ENCODE measurements at regions not wholly inside any gene's neighbourhood (a gene's known extent, or its start where the extent isn't known, plus 50 kb on each side); places are given as distances from the start of the nearest gene placed in this dataset.

DNA sequence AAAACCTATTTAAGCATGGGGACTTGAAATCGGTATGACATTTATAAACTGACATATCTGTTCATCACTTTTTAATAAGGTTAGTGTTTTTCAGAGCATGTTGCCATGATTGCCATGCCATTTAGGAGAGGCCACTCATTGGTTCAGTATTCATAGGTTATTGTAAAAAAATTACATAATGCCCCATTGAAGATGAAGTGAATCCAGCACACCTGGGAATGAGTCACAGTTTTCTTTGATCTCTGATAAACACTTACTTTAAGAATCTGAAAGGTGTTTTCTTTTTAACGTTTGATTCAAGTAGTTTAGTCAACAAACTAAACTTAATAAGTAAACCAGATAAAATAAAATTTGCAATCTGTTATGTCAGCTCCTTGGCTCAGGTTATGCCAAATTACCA lies 278.3 kb downstream of the ARL4A start:
- Histone ChIP-seq H3K4me1 (ENCODE audit: insufficient read depth, low read length) (no peaks in the 10 kb centered on the region), H3K9me3 (ENCODE audit: low read depth, low read length) (no peaks in the 10 kb centered on the region), H4K20me1 (ENCODE audit: insufficient read depth, low read length) (no peaks in the 10 kb centered on the region), H3K4me2 (ENCODE audit: insufficient read depth, low read length) (no peak overlapping the region), H2AFZ (ENCODE audit: low read length) (no peak overlapping the region), H3K27ac (ENCODE audit: low read depth, low read length) (no peak overlapping the region), H3K4me3 (ENCODE audit: insufficient read depth, low read length) (no peak overlapping the region), H3K27me3 (ENCODE audit: insufficient read depth, low read length) (no peaks in the 10 kb centered on the region), H3K79me2 (ENCODE audit: insufficient read depth, low read length) (no peaks in the 10 kb centered on the region), H3K36me3 (ENCODE audit: insufficient read depth, low read length) (no peaks in the 10 kb centered on the region)
- DNase-seq (ENCODE audit: insufficient read length, low spot score, missing footprints) = no peak
- TF ChIP-seq, protein P1, sequence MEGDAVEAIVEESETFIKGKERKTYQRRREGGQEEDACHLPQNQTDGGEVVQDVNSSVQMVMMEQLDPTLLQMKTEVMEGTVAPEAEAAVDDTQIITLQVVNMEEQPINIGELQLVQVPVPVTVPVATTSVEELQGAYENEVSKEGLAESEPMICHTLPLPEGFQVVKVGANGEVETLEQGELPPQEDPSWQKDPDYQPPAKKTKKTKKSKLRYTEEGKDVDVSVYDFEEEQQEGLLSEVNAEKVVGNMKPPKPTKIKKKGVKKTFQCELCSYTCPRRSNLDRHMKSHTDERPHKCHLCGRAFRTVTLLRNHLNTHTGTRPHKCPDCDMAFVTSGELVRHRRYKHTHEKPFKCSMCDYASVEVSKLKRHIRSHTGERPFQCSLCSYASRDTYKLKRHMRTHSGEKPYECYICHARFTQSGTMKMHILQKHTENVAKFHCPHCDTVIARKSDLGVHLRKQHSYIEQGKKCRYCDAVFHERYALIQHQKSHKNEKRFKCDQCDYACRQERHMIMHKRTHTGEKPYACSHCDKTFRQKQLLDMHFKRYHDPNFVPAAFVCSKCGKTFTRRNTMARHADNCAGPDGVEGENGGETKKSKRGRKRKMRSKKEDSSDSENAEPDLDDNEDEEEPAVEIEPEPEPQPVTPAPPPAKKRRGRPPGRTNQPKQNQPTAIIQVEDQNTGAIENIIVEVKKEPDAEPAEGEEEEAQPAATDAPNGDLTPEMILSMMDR (IDR thresholded peaks at IDR 0.05; ENCODE audit: extremely low read depth, low read depth, low read length) = no peak

DNA sequence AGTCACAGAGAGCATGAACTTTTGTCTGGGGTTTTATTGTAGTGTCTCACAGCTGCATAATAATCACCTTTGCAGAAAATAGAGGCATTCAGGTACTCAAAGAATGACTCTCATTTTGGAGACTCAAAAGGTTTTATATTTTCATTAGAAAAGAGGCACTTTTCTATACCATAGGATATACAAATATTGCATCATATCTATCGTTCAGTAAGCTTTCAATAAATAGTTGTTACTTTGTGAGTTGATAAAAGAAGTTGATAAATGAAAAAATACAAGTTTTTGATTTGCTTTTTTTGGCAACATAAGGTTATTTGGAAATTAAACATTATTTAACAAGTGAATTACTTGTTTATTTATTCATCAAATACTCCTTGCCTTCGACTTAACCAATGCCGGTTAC lies 279.9 kb downstream of the ARL4A start:
- H3K9me3 ChIP-seq (ENCODE audit: low read depth, low read length) = no peaks in the 10 kb centered on the region
- H3K27me3 ChIP-seq (ENCODE audit: insufficient read depth, low read length) = no peaks in the 10 kb centered on the region
- H3K27ac ChIP-seq (ENCODE audit: low read depth, low read length) = no peak overlapping the region
- no peak overlapping the region for H2AFZ ChIP-seq (ENCODE audit: low read length)
- no peaks in the 10 kb centered on the region for H3K36me3 ChIP-seq (ENCODE audit: insufficient read depth, low read length)
- no peak overlapping the region for H3K4me3 ChIP-seq (ENCODE audit: insufficient read depth, low read length)
- no peak for DNase-seq (ENCODE audit: insufficient read length, low spot score, missing footprints)
- no peaks in the 10 kb centered on the region for H4K20me1 ChIP-seq (ENCODE audit: insufficient read depth, low read length)
- H3K79me2 ChIP-seq (ENCODE audit: insufficient read depth, low read length) = no peaks in the 10 kb centered on the region
- no peak overlapping the region for H3K4me2 ChIP-seq (ENCODE audit: insufficient read depth, low read length)
- H3K4me1 ChIP-seq (ENCODE audit: insufficient read depth, low read length) = no peaks in the 10 kb centered on the region
- TF ChIP-seq, protein P1 (IDR thresholded peaks at IDR 0.05; ENCODE audit: extremely low read depth, low read depth, low read length) = no peak

DNA sequence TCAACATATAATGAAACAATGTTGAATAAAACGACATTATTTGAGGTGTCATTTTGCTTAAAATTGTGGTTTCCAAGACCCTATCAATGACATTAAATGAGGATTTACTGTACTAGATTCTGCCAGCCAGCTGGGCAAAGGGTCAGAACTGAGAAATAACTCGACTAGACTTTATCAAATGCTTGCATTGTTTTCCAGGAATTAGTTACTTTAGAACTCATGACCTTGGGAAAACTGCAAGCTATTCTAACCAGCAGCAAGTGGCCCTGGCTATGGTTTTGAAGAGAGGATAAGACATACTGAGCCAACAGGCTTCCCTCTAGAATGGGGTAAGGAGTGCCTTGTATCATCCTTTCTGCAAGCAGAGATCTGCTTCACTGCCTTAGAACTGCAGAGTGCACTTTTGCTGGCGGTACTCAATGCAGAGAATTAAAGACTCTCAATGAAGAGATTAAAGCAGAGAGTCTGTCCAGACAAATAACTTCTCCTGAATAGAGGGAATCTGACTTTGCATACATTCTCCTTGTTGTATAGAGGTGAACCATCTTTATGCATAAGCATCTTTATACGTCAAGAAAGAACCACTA lies 281.5 kb downstream of the ARL4A start:
- Histone ChIP-seq H3K36me3 (ENCODE audit: insufficient read depth, low read length) (no peaks in the 10 kb centered on the region), H3K9me3 (ENCODE audit: low read depth, low read length) (no peaks in the 10 kb centered on the region), H3K27ac (ENCODE audit: low read depth, low read length) (no peak overlapping the region), H3K4me1 (ENCODE audit: insufficient read depth, low read length) (no peaks in the 10 kb centered on the region), H4K20me1 (ENCODE audit: insufficient read depth, low read length) (no peaks in the 10 kb centered on the region), H3K79me2 (ENCODE audit: insufficient read depth, low read length) (no peaks in the 10 kb centered on the region), H3K27me3 (ENCODE audit: insufficient read depth, low read length) (no peaks in the 10 kb centered on the region), H2AFZ (ENCODE audit: low read length) (no peak overlapping the region), H3K4me2 (ENCODE audit: insufficient read depth, low read length) (no peak overlapping the region), H3K4me3 (ENCODE audit: insufficient read depth, low read length) (no peak overlapping the region)
- DNase-seq (ENCODE audit: insufficient read length, low spot score, missing footprints) = no peak
- TF ChIP-seq, protein P1 (IDR thresholded peaks at IDR 0.05; ENCODE audit: extremely low read depth, low read depth, low read length) = no peak

DNA sequence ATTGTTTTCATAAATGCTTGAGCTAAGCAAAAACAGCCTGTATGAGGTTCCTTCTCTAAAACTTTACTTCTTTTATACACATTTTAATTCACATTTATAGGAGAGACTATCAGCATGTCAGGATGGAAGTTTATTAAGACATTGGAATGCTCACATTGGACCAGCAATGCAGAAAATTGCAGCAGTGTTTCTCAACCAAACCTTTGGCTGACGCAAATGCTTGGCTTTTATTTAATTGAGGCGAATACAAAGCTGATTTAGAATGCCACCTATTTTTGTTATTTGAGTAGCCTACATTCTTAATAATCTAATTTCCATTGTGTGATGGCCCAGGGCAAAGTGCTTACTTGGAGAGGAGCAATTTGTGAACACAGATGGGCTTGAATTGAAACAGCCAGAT lies 283.2 kb downstream of the ARL4A start:
- no peak for DNase-seq (ENCODE audit: insufficient read length, low spot score, missing footprints)
- Histone ChIP-seq H2AFZ (ENCODE audit: low read length) (no peak overlapping the region), H4K20me1 (ENCODE audit: insufficient read depth, low read length) (no peaks in the 10 kb centered on the region), H3K27me3 (ENCODE audit: insufficient read depth, low read length) (no peaks in the 10 kb centered on the region), H3K79me2 (ENCODE audit: insufficient read depth, low read length) (no peaks in the 10 kb centered on the region), H3K4me1 (ENCODE audit: insufficient read depth, low read length) (no peaks in the 10 kb centered on the region), H3K27ac (ENCODE audit: low read depth, low read length) (no peak overlapping the region), H3K4me3 (ENCODE audit: insufficient read depth, low read length) (no peak overlapping the region), H3K36me3 (ENCODE audit: insufficient read depth, low read length) (no peaks in the 10 kb centered on the region), H3K9me3 (ENCODE audit: low read depth, low read length) (no peaks in the 10 kb centered on the region), H3K4me2 (ENCODE audit: insufficient read depth, low read length) (no peak overlapping the region)
- TF ChIP-seq, protein P1 (IDR thresholded peaks at IDR 0.05; ENCODE audit: extremely low read depth, low read depth, low read length) = no peak
